ENCODE measurements at regions not wholly inside any gene's neighbourhood (a gene's known extent, or its start where the extent isn't known, plus 50 kb on each side); places are given as distances from the start of the nearest gene placed in this dataset.
A peak's percentile ranks its signal among the peaks of the same experiment; 100 is the strongest.

DNA sequence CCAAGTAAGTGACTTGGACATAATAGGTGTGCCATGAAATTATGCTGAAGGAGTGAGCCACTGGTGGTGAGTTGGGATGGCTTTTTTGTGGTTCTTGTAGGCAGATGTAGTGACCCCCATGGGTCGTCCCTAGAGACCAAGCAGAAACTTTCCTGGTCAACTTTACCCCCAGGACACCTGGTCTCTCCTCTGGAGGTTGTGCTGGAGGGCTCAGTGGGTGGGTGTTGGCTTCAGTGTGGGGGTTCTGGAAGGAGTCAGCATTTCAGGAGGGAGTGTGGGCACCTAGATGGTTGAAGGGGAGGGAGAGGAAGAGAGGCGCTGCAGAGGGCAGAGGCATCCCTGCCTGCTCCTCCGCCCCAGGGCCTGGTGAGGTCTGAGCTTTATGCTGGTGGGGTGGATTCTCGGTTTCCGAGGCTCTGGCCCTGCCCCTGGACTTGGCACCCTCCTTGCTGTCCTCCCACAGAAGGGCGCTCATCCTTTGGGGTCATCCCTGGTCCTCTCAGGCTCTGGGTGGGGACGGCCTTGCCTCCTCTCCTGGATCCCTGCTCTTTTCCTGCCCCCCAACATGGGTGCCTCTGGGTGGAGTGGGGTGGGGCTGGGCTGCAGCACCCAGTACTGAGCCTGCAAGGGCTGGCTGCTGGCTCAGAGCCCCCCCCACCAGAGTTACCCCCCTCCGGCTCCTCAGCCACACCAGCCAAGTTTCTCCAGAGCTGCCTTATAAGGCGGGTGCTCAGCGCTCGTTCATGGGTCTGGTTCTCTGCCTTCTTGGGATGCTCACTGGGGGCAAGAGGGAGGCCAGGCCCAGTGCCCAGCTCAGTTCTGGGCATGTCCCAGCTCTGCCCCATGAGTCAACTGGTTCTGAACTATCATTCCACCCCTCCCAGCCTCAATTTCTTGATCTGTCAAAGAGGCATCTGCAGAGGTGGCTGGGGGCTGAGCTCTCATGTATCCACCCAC, 266.8 kb downstream of the SEC14L1 start:
- no peak overlapping the region for H3K4me3 ChIP-seq
- peaks cover 67 to 100% (median 87%) of the 10 kb centered on the region in 4 donors for H3K4me1 ChIP-seq
- H3K27me3 ChIP-seq = no peaks in the 10 kb centered on the region
- 78 to 88% (median 85%) methylated on average over 8 to 11 of the region's 11 CpGs for WGBS, 5 donors
- peak in 1 of 2 donors; percentile 60 for DNase-seq
- intact Hi-C loops (cut with DNase I; ENCODE audit: low total_unique reads) = no loop called here
- H3K9me3 ChIP-seq = no peaks in the 10 kb centered on the region
- TF ChIP-seq POLR2AphosphoS5 (IDR thresholded peaks at IDR 0.05) = no peak
- TF ChIP-seq, protein P1, sequence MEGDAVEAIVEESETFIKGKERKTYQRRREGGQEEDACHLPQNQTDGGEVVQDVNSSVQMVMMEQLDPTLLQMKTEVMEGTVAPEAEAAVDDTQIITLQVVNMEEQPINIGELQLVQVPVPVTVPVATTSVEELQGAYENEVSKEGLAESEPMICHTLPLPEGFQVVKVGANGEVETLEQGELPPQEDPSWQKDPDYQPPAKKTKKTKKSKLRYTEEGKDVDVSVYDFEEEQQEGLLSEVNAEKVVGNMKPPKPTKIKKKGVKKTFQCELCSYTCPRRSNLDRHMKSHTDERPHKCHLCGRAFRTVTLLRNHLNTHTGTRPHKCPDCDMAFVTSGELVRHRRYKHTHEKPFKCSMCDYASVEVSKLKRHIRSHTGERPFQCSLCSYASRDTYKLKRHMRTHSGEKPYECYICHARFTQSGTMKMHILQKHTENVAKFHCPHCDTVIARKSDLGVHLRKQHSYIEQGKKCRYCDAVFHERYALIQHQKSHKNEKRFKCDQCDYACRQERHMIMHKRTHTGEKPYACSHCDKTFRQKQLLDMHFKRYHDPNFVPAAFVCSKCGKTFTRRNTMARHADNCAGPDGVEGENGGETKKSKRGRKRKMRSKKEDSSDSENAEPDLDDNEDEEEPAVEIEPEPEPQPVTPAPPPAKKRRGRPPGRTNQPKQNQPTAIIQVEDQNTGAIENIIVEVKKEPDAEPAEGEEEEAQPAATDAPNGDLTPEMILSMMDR (IDR thresholded peaks at IDR 0.05) = no peak
- TF ChIP-seq POLR2A (IDR thresholded peaks at IDR 0.05) = no peak
- TF ChIP-seq EP300 (IDR thresholded peaks at IDR 0.05) = no peak
- H3K27ac ChIP-seq = peak overlapping the region; percentile 3 to 90 (median 87)
- H3K36me3 ChIP-seq = peaks cover 8 to 36% (median 13%) of the 10 kb centered on the region in 4 donors

DNA sequence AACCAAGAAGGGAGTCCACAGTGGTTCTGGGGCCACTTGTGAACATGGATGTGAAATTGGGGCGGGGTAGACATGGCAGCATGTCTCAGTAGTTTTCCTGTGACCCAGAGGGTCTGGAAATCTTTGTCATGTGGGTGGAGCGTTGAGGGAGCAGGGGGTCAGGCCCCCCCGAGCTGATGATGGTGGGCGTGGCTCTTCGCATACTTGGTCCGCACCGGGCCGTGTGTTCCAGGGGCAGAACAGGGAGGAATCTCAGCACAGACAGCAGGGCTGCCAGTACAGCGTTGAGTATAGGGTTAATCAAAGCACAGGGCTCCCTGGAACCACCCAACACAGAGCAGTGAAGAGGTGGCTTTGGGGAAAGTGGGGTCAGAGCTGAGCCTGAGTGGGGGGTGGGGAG, 267.5 kb downstream of the SEC14L1 start:
- intact Hi-C loops (cut with DNase I; ENCODE audit: low total_unique reads) = no loop called here
- Histone ChIP-seq H3K4me3 (no peak overlapping the region), H3K36me3 (peaks cover 2 to 29% (median 7%) of the 10 kb centered on the region in 4 donors), H3K27ac (peak overlapping the region; percentile 79 to 90 (median 87)), H3K9me3 (no peaks in the 10 kb centered on the region), H3K27me3 (no peaks in the 10 kb centered on the region), H3K4me1 (peaks cover 67 to 100% (median 83%) of the 10 kb centered on the region in 4 donors)
- no peak for DNase-seq
- TF ChIP-seq POLR2AphosphoS5 (IDR thresholded peaks at IDR 0.05) = no peak
- no peak for TF ChIP-seq POLR2A (IDR thresholded peaks at IDR 0.05)
- TF ChIP-seq, protein P1 (IDR thresholded peaks at IDR 0.05) = no peak
- TF ChIP-seq EP300 (IDR thresholded peaks at IDR 0.05) = no peak
- WGBS, 5 donors = 43 to 54% (median 51%) methylated on average over 9 of the region's 9 CpGs

DNA sequence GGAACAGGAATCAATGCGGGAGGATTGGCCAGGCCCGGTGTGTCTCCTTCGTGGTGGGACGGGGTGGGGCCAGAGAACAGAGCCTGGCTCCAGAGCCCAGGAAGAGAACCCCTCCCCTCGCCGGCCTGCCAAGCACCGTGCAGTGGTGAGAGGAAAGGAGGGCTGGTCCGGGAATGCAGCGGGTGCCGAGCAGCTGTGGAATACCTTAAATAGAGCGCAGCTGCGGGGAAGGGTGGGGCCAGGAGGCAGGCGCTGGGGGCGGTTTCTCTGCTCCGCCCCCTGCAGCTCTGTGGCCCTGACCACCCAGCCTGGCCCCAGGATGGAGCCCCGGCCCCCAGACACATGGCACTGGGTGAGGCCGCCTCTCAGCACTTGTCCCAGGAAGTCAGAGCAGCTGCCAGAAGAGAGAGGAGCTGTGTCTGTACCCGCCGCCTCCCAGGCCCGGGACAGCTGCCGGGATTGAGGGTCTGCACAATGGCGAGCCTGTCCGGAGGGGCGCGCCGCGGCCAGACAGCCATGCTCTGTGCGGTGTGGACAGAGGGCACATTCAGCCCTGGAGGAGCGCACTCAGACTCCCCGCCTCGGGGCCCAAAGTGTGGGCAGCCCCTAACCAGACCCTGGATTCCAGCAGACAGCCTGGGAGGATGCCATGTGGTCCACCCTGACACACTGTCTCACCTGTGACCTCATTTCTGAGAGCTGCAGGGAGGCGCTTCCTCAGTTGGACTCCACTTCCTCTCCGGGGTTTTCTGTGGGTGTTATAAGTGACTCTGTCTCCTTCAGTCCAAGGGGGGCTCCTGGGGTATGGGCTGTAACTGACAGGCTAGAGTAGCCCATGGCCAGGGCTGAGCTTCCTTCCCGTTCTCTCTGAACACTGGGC, 268.8 kb downstream of the SEC14L1 start:
- Histone ChIP-seq H3K27ac (peak overlapping the region; percentile 79 to 90 (median 87)), H3K9me3 (no peaks in the 10 kb centered on the region), H3K27me3 (no peaks in the 10 kb centered on the region), H3K4me3 (peak overlapping the region; percentile 3 to 26 (median 18)), H3K4me1 (peaks cover 60 to 100% (median 72%) of the 10 kb centered on the region in 4 donors), H3K36me3 (peaks cover 0 to 17% (median 3%) of the 10 kb centered on the region in 4 donors)
- DNase-seq = peak; percentile 77 to 90
- intact Hi-C loops (cut with DNase I; ENCODE audit: low total_unique reads) = no loop called here
- TF ChIP-seq POLR2AphosphoS5 (IDR thresholded peaks at IDR 0.05) (peak; percentile 11 to 78 (median 70)), POLR2A (IDR thresholded peaks at IDR 0.05) (no peak), EP300 (IDR thresholded peaks at IDR 0.05) (no peak)
- TF ChIP-seq, protein P1 (IDR thresholded peaks at IDR 0.05) = no peak
- WGBS, 5 donors = 31 to 41% (median 36%) methylated on average over 16 to 34 of the region's 34 CpGs

DNA sequence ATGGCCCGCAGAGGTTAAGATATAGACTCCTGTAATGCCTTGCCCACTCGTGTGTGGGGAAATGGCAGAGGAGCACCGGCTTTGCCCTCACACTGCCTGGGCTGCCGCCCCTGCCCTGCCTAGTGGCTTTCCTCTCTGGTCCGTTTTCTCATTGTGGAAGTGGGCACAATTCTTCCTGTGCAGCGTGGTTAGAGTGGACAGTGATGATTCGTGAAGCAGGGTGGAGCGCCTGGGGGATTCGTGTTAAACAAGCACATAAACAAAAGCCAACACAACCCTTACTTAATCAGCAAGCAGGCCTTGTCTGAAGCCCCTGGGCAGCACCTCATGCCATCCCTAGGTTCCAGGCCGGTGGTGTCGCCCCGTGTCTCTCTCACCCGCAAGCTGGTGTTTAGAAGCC, 269.7 kb downstream of the SEC14L1 start:
- intact Hi-C loops (cut with DNase I; ENCODE audit: low total_unique reads) = no loop called here
- peaks cover 0 to 17% (median 4%) of the 10 kb centered on the region in 4 donors for H3K36me3 ChIP-seq
- H3K9me3 ChIP-seq = no peaks in the 10 kb centered on the region
- TF ChIP-seq POLR2A (IDR thresholded peaks at IDR 0.05) (no peak), POLR2AphosphoS5 (IDR thresholded peaks at IDR 0.05) (no peak), EP300 (IDR thresholded peaks at IDR 0.05) (no peak)
- TF ChIP-seq, protein P1 (IDR thresholded peaks at IDR 0.05) = no peak
- no peak overlapping the region for H3K4me3 ChIP-seq
- peak overlapping the region; percentile 0 to 90 (median 87) for H3K27ac ChIP-seq
- H3K27me3 ChIP-seq = no peaks in the 10 kb centered on the region
- no peak for DNase-seq
- peaks cover 60 to 100% (median 72%) of the 10 kb centered on the region in 4 donors for H3K4me1 ChIP-seq
- WGBS, 5 donors = 67 to 84% (median 77%) methylated on average over 12 to 13 of the region's 13 CpGs

Measured in stomach (tissue), 8 donors.